Middle frontal gyrus (tissue), 1 donor: ENCODE measurements at regions not wholly inside any gene's neighbourhood (a gene's known extent, or its start where the extent isn't known, plus 50 kb on each side); places are given as distances from the start of the nearest gene placed in this dataset.

ENCODE experiments used
- DNase-seq: peaks from one replicate; pipeline ENCODE4 v3.0.0-alpha.2; 2015; ENCODE audit warnings: low spot score; ENCODE audit errors: extremely low spot score

DNA sequence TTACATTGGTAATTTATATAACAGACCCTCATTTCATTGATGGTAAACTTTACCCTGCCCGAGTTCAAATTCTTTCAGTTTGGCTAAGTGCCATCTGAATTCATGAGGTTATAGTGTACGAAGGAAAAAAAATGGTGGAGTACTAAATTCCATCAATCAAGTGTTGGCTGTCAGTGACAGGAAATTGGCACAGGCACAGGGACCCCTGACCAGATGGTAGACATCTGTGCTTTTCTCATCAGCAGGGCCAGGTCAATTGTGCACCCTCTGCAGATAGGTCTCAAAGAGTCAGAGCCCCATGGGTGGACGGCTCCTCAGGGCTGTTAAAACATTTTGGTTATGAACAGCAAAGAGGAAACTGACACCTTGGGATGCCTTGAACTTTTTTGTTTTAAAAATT lies 439.2 kb downstream of the SETBP1 start:
- DNase-seq = no peak

- DNase-seq = peak; percentile 53
These were observed 440.5 kb downstream of the SETBP1 start for GRCh38 chr18:45121146-45121545.

DNA sequence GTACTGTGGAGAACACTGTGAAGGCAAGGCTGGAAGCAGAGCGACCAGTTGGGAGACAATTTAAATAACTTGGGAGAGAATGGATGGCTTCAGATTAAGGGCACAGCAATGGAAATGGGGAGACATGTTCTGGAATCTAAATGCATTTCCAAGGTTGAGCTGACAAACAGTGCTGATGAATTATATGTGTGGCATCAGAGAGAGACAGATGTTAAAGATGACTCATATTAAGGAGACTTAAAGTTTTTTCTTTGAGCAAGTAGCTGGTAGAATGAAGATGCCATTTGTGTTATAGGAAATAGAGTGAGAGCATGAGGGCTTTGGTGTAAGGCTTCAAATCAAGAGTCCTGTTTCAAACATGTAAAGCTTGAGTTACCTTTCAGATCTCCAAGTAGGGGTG lies 441.8 kb downstream of the SETBP1 start:
- DNase-seq = no peak

DNA sequence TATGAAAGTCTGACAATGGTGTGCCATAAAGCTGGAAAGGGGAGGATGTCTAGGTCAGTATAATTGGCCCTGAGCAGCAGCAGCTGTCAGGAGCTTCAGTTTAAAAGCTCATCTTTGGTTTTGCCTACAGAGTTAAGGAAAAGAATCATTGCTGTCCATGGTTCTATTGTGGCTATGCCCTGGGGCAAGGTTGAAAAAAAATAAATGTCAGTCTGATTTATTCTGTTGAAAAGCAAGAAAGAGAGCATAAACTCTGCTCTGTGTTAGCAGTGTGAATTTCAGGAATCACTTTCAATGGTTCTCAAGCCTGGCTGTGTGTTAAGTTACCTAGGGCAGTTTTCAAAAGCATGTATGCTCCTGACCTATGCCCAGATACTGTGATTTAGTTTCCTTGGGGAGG lies 446.7 kb downstream of the SETBP1 start:
- DNase-seq = no peak

DNA sequence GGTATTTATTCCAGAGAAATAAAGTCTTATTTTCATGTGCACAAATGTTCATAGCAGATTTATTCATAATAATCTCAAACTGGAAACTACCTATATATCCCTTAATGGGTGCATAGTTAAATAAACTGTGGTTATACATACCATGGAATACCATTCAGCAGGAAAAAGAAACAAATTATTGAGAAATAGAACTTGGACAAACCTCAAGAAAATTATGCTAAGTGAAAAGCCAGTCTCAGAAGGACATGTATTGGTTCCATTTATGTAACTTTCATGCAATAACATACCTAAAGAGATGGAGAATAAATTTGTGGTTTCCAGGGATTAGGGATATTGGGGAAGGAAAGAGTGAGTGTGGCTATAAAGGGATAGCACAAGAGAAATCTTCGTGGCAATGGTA lies 452.6 kb downstream of the SETBP1 start:
- no peak for DNase-seq

DNA sequence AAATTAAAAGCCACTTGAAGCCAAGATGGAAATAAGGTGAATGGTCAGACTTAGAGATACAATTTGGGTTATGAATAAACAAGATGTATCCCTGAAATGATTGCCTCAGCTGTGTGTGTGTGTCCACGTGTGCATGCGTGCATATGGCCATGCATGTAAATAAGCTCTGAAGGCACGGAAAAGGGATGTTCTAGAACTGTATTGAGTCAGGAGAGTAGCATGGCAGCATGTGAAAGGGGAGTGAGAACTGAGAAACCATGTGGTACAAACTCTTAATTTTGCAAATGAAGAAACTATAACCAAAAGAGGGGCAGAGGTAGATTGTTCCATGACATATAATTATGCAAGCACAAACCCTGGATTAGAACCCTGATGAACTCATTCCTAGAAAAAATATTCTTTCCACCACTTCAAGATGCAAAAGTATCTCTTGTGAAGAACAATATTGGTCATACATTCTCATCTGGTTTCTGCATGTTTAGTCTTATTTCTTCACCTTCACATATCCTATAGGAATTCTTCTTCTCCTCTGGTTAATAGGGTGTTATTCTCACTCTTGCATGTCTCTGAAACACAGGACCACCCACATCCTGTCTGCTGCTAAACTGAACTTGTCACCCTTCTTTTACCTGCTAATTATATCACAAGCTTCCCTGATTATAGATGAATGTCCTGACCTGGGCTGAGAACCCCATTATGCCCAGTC lies 455.8 kb downstream of the SETBP1 start:
- DNase-seq = no peak

DNA sequence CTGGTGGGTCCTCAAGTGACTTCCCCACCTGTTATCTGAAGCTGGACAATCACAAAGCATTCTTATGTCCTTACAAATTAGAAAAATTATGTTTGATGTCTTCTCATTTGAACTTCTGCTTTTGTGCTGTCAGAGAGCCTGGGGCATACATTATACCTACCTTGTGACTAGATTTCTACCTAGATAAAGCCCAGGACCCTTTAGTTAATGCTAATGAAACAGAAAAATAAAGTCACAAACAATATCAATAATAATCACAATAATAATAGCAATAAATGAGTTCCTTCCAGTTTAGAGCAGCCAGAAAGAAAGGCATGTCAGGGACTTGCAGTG lies 456.4 kb downstream of the SETBP1 start:
- DNase-seq = no peak

GRCh38 chr18:45139478-45139877 lies 458.8 kb downstream of the SETBP1 start:
- no peak for DNase-seq

- DNase-seq = no peak
These were observed 462.2 kb downstream of the SETBP1 start for GRCh38 chr18:45142868-45143267.

GRCh38 chr18:45149712-45150111 lies 465.6 kb upstream of the SLC14A2 start:
- no peak for DNase-seq

- DNase-seq = no peak
These were observed 463.6 kb upstream of the SLC14A2 start for GRCh38 chr18:45151645-45152044.

- DNase-seq = no peak
These were observed 459.8 kb upstream of the SLC14A2 start for GRCh38 chr18:45155526-45155925.

DNA sequence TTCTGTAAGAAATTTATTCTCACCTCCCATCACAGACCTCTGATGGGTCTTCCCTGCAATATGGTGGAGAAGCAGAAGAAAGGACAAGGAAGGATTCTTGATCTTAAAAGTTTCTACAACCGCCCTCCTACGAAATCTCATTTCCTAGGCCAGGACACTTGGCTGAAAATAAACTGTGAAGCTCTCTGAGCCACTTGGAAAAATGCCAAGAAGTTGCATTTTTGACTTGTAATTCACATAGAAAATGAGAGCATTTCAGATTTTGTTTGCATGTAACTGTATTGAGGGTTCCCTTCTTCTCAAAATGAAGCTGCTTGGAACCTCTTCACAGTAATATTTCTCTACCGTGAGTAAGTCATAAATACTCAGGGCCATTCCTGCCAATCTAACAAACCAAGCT lies 458.3 kb upstream of the SLC14A2 start:
- no peak for DNase-seq

DNA sequence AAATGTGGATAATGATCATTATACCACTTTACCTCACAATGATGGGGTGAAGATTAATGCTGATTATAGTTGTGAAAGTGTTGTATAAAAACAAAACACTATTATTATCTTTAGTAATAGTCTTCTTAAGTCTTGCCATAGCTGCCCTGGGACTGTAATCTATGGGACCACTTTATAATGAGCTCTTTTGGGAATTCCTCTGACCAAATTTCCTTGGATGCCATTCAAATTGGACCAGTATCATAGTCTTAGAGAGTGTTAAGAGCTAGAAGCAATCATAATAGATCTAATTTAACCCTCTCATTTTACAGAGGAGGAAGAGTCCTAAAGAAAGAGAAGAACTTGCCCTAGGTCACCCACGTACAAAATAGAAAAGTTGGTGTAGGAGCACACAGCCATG lies 457.7 kb upstream of the SLC14A2 start:
- no peak for DNase-seq

DNA sequence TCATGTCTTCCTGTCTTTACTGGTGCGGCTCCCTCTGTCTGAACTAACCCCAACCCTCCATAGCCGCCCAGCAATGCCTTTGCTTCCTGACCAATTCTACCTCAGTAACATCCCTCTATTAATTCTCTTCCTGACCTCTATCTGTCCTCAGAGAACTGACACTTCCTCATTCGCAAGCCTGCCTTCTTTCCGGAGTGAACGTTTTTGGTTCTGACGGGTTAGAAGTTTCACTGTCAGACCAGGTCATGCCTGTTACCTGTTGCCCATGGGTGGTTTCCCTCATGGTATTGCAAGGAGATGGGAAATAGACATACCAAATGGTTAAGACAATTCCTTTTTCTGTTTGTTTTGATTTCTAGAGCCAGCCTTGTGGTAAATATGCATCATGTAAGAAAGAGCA lies 453.4 kb upstream of the SLC14A2 start:
- DNase-seq = no peak

DNA sequence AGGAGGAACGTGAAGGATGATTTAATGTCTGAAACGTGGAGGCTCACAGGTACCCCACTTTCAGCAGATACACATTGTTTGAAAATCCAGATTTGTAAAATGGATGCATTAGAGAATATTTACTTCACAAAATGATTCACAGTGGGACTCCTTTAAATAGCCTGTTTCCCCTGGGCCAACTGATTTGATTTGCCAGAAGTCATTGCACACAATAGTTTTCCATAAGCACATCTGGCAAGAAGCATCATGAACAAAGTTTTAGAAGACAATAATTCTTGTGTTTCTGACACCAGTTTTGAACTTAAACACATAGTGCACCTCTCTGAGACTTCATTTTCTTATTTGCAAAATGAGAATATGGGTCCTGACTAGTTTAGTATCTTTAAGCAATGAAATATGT lies 451.4 kb upstream of the SLC14A2 start:
- DNase-seq = no peak

GRCh38 chr18:45164551-45164950 lies 450.7 kb upstream of the SLC14A2 start:
- DNase-seq = no peak

DNA sequence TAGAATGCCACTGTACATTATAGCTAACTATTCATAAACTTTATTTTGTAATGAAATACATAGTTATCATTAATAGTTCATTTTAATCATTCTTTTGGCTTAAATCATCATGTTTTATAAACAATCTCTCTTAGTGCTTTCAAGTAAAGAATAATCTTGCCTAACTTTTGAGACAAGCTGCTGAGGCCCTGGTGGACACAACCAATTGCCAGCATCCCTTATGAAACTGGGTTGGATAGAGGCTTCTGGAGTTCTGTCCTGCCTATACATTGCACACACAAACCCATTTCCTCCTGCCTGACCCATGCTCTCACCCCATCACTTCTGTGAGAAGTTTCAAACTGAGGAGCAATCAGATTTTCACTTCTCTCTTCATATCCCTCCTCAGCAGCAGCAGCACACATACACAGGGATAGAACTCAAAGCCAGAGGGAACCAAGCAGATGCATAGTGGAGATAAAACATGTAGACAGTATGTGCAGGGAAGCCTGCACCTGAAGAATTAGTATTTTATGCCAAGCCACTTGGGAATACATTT lies 450.0 kb upstream of the SLC14A2 start:
- DNase-seq = no peak

DNA sequence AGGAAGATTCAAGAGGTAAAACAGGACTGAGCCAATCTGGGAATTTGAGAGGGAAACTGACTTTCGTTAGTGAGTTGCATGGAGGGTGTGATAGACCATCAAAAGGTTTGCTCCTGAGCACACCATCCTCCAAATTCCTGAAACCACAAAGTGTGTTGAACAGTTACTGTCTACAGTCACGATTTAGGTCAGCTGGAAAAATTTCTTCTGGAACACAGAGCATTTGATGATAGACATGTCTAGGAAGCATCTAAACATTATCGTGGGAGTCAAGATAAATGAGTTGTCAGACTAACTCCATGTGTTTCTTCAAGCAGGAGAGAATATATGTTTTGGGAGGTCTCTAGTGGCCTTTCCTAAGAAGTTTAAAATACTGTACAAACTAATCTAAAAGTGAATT lies 449.4 kb upstream of the SLC14A2 start:
- no peak for DNase-seq

DNA sequence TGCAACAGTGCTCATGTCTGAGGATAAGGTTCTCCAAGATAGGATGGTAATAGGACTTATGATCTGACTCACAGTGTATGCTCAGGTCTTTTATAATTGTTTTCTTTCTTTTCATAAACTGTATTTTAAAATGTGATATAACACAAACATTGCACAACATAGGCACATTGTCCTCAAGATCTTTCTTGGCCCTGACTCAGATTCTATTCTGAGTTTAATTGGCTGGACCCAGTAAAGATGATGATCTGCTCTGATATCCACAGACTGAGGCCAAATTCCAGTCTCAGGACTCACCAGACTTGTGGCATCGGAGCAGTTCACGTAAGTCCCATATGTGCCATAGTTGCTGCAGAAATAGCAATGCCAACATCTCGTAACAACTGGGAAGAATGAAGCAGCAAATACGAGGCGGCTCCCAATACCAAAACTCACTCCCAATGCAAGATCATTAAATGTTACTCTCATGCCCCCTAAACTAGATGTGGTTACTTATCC lies 448.9 kb upstream of the SLC14A2 start:
- DNase-seq = no peak

GRCh38 chr18:45166836-45167551 lies 448.3 kb upstream of the SLC14A2 start:
- DNase-seq = no peak

DNA sequence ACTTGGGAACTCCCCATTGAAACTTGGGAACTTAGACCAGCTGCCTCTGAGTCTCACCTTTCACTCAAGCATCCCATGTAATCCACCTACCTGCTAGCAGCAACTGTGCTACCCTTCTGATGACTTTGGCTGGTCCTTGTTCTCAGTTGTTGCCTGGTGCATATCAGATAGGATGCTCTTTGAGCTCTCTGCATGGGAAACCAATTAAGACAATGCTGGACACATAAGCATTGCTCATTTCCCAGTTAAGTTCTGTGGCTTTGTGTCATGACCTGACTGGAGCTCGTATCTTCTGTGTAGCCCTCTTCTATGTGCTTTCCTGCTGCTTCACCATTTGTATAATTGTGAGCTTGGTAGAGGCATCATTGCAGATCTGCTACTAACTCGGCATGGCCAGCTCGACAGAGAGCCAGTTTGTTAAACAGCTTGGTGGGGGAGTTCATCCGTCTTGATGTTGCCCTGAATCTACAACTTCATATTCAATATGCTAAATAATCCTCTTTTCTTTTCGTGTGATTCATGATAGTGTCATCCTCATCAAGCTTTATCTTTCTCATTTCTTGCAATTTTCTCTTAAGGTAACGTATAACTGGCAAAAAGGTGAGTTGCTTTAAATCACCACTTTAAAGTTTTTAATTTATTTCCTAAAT lies 447.5 kb upstream of the SLC14A2 start:
- no peak for DNase-seq
